H1 (cell line): ENCODE measurements at regions not wholly inside any gene's neighbourhood (a gene's known extent, or its start where the extent isn't known, plus 50 kb on each side); places are given as distances from the start of the nearest gene placed in this dataset.

Source experiments
- CTCF ChIA-PET: fragments of 300-600 bp; sonication (Branson Sonifier 250); formaldehyde crosslinking; loops from one replicate; lab custom pipeline; 2021; ENCODE audit not compliant: partially characterized antibody; lab: Charles Lee
- POLR2A ChIA-PET: fragments of 300-600 bp; sonication (Branson Sonifier 250); formaldehyde crosslinking; loops from one replicate; lab custom pipeline; 2021; ENCODE audit warnings: inconsistent platforms; ENCODE audit not compliant: partially characterized antibody; lab: Charles Lee
- DNase-seq, 2 experiments: peaks; one replicate each; pipeline versions ENCODE4 v3.0.0 to v3.0.0-alpha.2; 2010 to 2022; ENCODE audit warnings: low spot score in 2 of 2, low read depth in 1 of 2, mixed read lengths in 1 of 2
- FAIRE-seq: peaks from 2 replicates; lab custom pipeline; 2011; peaks lifted over from hg19 to GRCh38; lab: Jason Lieb, UNC
- H2AFZ ChIP-seq: 2 replicates; pipeline ENCODE4 v1.8.1; 2012; ENCODE audit warnings: low read length, inconsistent platforms
- H2AK5ac ChIP-seq: 2 replicates; pipeline ENCODE4 v1.6.1; 2013; ENCODE audit warnings: low read depth, low read length
- H2BK120ac ChIP-seq: replicated peaks from 2 replicates; pipeline ENCODE3; 2013; ENCODE audit warnings: low read depth, low read length, inconsistent platforms
- H2BK12ac ChIP-seq: 2 replicates; pipeline ENCODE4 v1.6.1; 2013; ENCODE audit warnings: low read depth, low read length
- H2BK15ac ChIP-seq: 2 replicates; pipeline ENCODE4 v1.6.1; 2013; ENCODE audit warnings: low read length
- H2BK20ac ChIP-seq: 2 replicates; pipeline ENCODE4 v1.6.1; 2013; ENCODE audit warnings: low read length
- H2BK5ac ChIP-seq: 2 replicates; pipeline ENCODE4 v1.6.1; 2013; ENCODE audit warnings: low read depth, low read length
- H3K14ac ChIP-seq: 2 replicates; pipeline ENCODE4 v1.6.1; 2013; ENCODE audit warnings: inconsistent platforms; ENCODE audit not compliant: insufficient read length
- H3K18ac ChIP-seq: 2 replicates; pipeline ENCODE4 v1.6.1; 2013; ENCODE audit warnings: low read length; ENCODE audit errors: extremely low read depth
- H3K23ac ChIP-seq: 2 replicates; pipeline ENCODE4 v1.6.1; 2013; ENCODE audit warnings: inconsistent platforms; ENCODE audit not compliant: insufficient read length
- H3K23me2 ChIP-seq: 2 replicates; pipeline ENCODE4 v1.6.1; 2013; ENCODE audit warnings: low read depth, low read length
- H3K27ac ChIP-seq: 2 replicates; pipeline ENCODE4 v1.6.1; 2011; ENCODE audit warnings: low read depth, low read length, inconsistent platforms
- H3K27me3 ChIP-seq, 4 experiments: replicated peaks in 1 of 4; 1 replicate in 1 of 4; 2 replicates in 3 of 4; pipeline versions ENCODE4 v1.6.1 to v1.8.1; 2011 to 2013; ENCODE audit warnings: low read length in 3 of 4, mild to moderate bottlenecking in 3 of 4, inconsistent platforms in 2 of 4, mixed read lengths in 2 of 4, moderate library complexity in 1 of 4; ENCODE audit not compliant: control insufficient read depth in 3 of 4, insufficient read depth in 3 of 4; ENCODE audit errors: extremely low read depth in 1 of 4
- H3K36me3 ChIP-seq, 4 experiments: 2 replicates each; pipeline versions ENCODE4 v1.6.1 to v1.8.1; 2011 to 2013; ENCODE audit warnings: mild to moderate bottlenecking in 4 of 4, low read length in 3 of 4, moderate library complexity in 2 of 4, control low read depth in 1 of 4, inconsistent platforms in 1 of 4; ENCODE audit not compliant: insufficient read depth in 4 of 4, control insufficient read depth in 2 of 4
- H3K4ac ChIP-seq: replicated peaks from 2 replicates; pipeline ENCODE3; 2013; ENCODE audit warnings: low read length, low read depth, mixed read lengths, inconsistent platforms; ENCODE audit not compliant: insufficient read length
- H3K4me1 ChIP-seq, 4 experiments: replicated peaks in 1 of 4; 1 replicate in 1 of 4; 2 replicates in 3 of 4; pipeline versions ENCODE4 v1.6.1 to v1.8.1; 2011 to 2013; ENCODE audit warnings: low read length in 3 of 4, inconsistent platforms in 2 of 4, mixed read lengths in 1 of 4; ENCODE audit not compliant: insufficient read depth in 4 of 4, control insufficient read depth in 3 of 4
- H3K4me2 ChIP-seq, 2 experiments: 2 replicates each; pipeline versions ENCODE4 v1.6.1 to v1.8.1; 2011 to 2013; ENCODE audit warnings: low read depth in 2 of 2, low read length in 2 of 2, control low read depth in 1 of 2, inconsistent platforms in 1 of 2, mild to moderate bottlenecking in 1 of 2; ENCODE audit not compliant: insufficient read depth in 1 of 2
- H3K4me3 ChIP-seq, 4 experiments: fragments of 200-600, 300-600 bp in 1 of 4; sonication (generic), shearing (Covaris generic), sonication (Bioruptor Twin) in 1 of 4; 2 replicates each; pipeline versions ENCODE4 v1.5.1 to v1.8.1; 2011 to 2016; ENCODE audit warnings: low read length in 4 of 4, low read depth in 3 of 4, control low read depth in 2 of 4, inconsistent platforms in 2 of 4, mild to moderate bottlenecking in 2 of 4, mixed read lengths in 1 of 4, moderate library complexity in 1 of 4; ENCODE audit not compliant: insufficient read depth in 2 of 4; ENCODE audit errors: extremely low read depth in 1 of 4
- H3K56ac ChIP-seq: replicated peaks from 2 replicates; pipeline ENCODE3; 2013; ENCODE audit warnings: low read depth, mild to moderate bottlenecking, mixed read lengths, low read length, inconsistent platforms; ENCODE audit not compliant: insufficient read length
- H3K79me1 ChIP-seq: 2 replicates; pipeline ENCODE4 v1.6.1; 2013; ENCODE audit warnings: low read depth, low read length, control low read depth
- H3K79me2 ChIP-seq, 2 experiments: 2 replicates each; pipeline versions ENCODE4 v1.6.1 to v1.8.1; 2012 to 2013; ENCODE audit warnings: low read length in 2 of 2, mild to moderate bottlenecking in 2 of 2, inconsistent platforms in 1 of 2; ENCODE audit not compliant: insufficient read depth in 2 of 2, control insufficient read depth in 1 of 2
- H3K9ac ChIP-seq, 4 experiments: replicated peaks in 1 of 4; 1 replicate in 1 of 4; 2 replicates in 3 of 4; pipeline versions ENCODE4 v1.6.1 to v1.8.1; 2011 to 2013; ENCODE audit warnings: low read depth in 3 of 4, low read length in 3 of 4, control low read depth in 2 of 4, mild to moderate bottlenecking in 2 of 4, moderate library complexity in 2 of 4, inconsistent platforms in 1 of 4; ENCODE audit errors: extremely low read depth in 1 of 4
- H3K9me3 ChIP-seq, 2 experiments: 2 replicates each; pipeline versions ENCODE4 v1.6.1 to v1.8.1; 2012 to 2013; ENCODE audit warnings: mild to moderate bottlenecking in 2 of 2, moderate library complexity in 2 of 2, control low read depth in 1 of 2, inconsistent platforms in 1 of 2, low read depth in 1 of 2, low read length in 1 of 2, mixed read lengths in 1 of 2; ENCODE audit not compliant: insufficient read depth in 2 of 2
- H4K20me1 ChIP-seq, 2 experiments: replicated peaks in 1 of 2; 2 replicates each; pipeline versions ENCODE3 to v1.8.1; 2011 to 2013; ENCODE audit warnings: inconsistent platforms in 2 of 2, low read length in 2 of 2, mild to moderate bottlenecking in 1 of 2; ENCODE audit not compliant: insufficient read depth in 2 of 2, control insufficient read depth in 1 of 2
- H4K5ac ChIP-seq: 2 replicates; pipeline ENCODE4 v1.6.1; 2013; ENCODE audit warnings: low read length, low read depth, mixed read lengths, inconsistent platforms; ENCODE audit not compliant: insufficient read length
- H4K8ac ChIP-seq: 2 replicates; pipeline ENCODE4 v1.8.0; 2013; ENCODE audit warnings: mild to moderate bottlenecking, moderate library complexity, low read length, inconsistent platforms; ENCODE audit not compliant: insufficient read depth; ENCODE audit errors: extremely low read depth
- H4K91ac ChIP-seq: replicated peaks from 2 replicates; pipeline ENCODE3; 2013; ENCODE audit warnings: low read length, mixed read lengths, inconsistent platforms; ENCODE audit not compliant: insufficient read length
- CHD2 ChIP-seq: IDR thresholded peaks from 2 replicates; pipeline ENCODE4 v1.6.1; 2012; ENCODE audit warnings: low read length, improper control_type of control experiment
- KDM5A ChIP-seq: fragments of 200-600 bp; IDR thresholded peaks from 2 replicates; pipeline ENCODE4 v1.7.1; 2012; ENCODE audit warnings: mild to moderate bottlenecking, low read length, inconsistent platforms, mixed read lengths
- POU5F1 ChIP-seq: IDR thresholded peaks from 2 replicates; pipeline ENCODE4 v1.6.1; 2011; ENCODE audit warnings: low read depth, mild to moderate bottlenecking, low read length, moderate library complexity
- WGBS, 2 experiments: shearing (Covaris generic) in 1 of 2; methylation state at CpG; one replicate each; pipeline versions ENCODE4 v1.1.6 to v1.1.7; 2013 to 2015; ENCODE audit warnings: low lambda C conversion rate in 2 of 2, mixed read lengths in 2 of 2, inconsistent platforms in 1 of 2, low coverage in 1 of 2, missing lambda C conversion rate in 1 of 2; ENCODE audit not compliant: insufficient replicate concordance in 2 of 2, insufficient coverage in 1 of 2, insufficient read length in 1 of 2; ENCODE audit errors: extremely low coverage in 1 of 2, missing lambda C conversion rate in 1 of 2; 5-methylcytosine and 5-hydroxymethylcytosine counted together

GRCh38 chr2:234171666-234172065, 121.2 kb downstream of the SPP2 start:
- ChIA-PET CTCF (interaction anchor here (0.6 kb wide), 1 partner anchor 172 kb away, joined by 3 read pairs; no protein-coding TSS in a partner anchor), POLR2A (no interaction called here)
- H3K23ac ChIP-seq: no peak overlapping the region
- WGBS, 2 experiments: 91% methylated on average over 10 of the region's 14 CpGs; no CpG with 5 or more reads in 1 of the 2 experiments
- no peaks in the 10 kb centered on the region for H3K79me2 ChIP-seq
- H3K36me3 ChIP-seq: no peaks in the 10 kb centered on the region
- H3K9ac ChIP-seq: no peak overlapping the region
- DNase-seq (no peak), FAIRE-seq (no peak)
- no peak overlapping the region for H3K18ac ChIP-seq
- no peak overlapping the region for H2BK20ac ChIP-seq
- no peaks in the 10 kb centered on the region for H3K23me2 ChIP-seq
- no peaks in the 10 kb centered on the region for H3K9me3 ChIP-seq
- H4K5ac ChIP-seq: no peak overlapping the region
- H3K4ac ChIP-seq: no peak overlapping the region
- H3K27ac ChIP-seq: no peak overlapping the region
- H3K56ac ChIP-seq: no peak overlapping the region
- no peak overlapping the region for H2AFZ ChIP-seq
- no peak overlapping the region for H2BK5ac ChIP-seq
- H3K4me2 ChIP-seq: no peak overlapping the region
- H2BK12ac ChIP-seq: no peak overlapping the region
- H4K8ac ChIP-seq: no peak overlapping the region
- no peaks in the 10 kb centered on the region for H3K27me3 ChIP-seq
- no peak overlapping the region for H3K14ac ChIP-seq
- no peak overlapping the region for H2AK5ac ChIP-seq
- H3K4me3 ChIP-seq: no peak overlapping the region
- no peaks in the 10 kb centered on the region for H4K20me1 ChIP-seq
- H2BK120ac ChIP-seq: no peak overlapping the region
- H4K91ac ChIP-seq: no peak overlapping the region
- H3K4me1 ChIP-seq: peaks cover 0 to 6% (median 0%) of the 10 kb centered on the region in 4 experiments; a peak in 4 of 7 replicates
- no peak overlapping the region for H2BK15ac ChIP-seq
- H3K79me1 ChIP-seq: no peaks in the 10 kb centered on the region
- TF ChIP-seq POU5F1: no peak
- TF ChIP-seq KDM5A: no peak
- TF ChIP-seq CHD2: no peak
